ENCODE measurements at regions not wholly inside any gene's neighbourhood (a gene's known extent, or its start where the extent isn't known, plus 50 kb on each side); places are given as distances from the start of the nearest gene placed in this dataset.

GRCh38 chr6:16056263-16056870 is 72.5 kb upstream of the MYLIP start:
- ChIA-PET CTCF (no interaction called here), POLR2A (no interaction called here)
- TF ChIP-seq CTCF (IDR thresholded peaks at IDR 0.05; ENCODE audit: insufficient read depth, low read length, missing control alignments): no peak
- no peak for DNase-seq (ENCODE audit: low read depth, low spot score)
- H3K4me3 ChIP-seq (ENCODE audit: low read depth, low read length): no peak overlapping the region

GRCh38 chr6:16055852-16056251 is 73.0 kb upstream of the MYLIP start:
- no peak overlapping the region for H3K4me3 ChIP-seq (ENCODE audit: low read depth, low read length)
- TF ChIP-seq CTCF (IDR thresholded peaks at IDR 0.05; ENCODE audit: insufficient read depth, low read length, missing control alignments): no peak
- no peak for DNase-seq (ENCODE audit: low read depth, low spot score)
- CTCF ChIA-PET: no interaction called here
- POLR2A ChIA-PET: no interaction called here

GRCh38 chr6:16049168-16049567 is 79.7 kb upstream of the MYLIP start:
- ChIA-PET POLR2A (no interaction called here), CTCF (no interaction called here)
- DNase-seq (ENCODE audit: low read depth, low spot score): no peak
- TF ChIP-seq CTCF (IDR thresholded peaks at IDR 0.05; ENCODE audit: insufficient read depth, low read length, missing control alignments): no peak
- H3K4me3 ChIP-seq (ENCODE audit: low read depth, low read length): no peak overlapping the region

- ChIA-PET POLR2A (no interaction called here), CTCF (interaction anchor here (1.0 kb wide), 1 partner anchor 135 kb away, joined by 3 read pairs; no protein-coding TSS in a partner anchor)
- no peak for DNase-seq (ENCODE audit: low read depth, low spot score)
- no peak overlapping the region for H3K4me3 ChIP-seq (ENCODE audit: low read depth, low read length)
- no peak for TF ChIP-seq CTCF (IDR thresholded peaks at IDR 0.05; ENCODE audit: insufficient read depth, low read length, missing control alignments)
These were observed 80.7 kb upstream of the MYLIP start for GRCh38 chr6:16048221-16048620.

GRCh38 chr6:16047435-16047990 is 81.4 kb upstream of the MYLIP start:
- CTCF ChIA-PET: no interaction called here

GRCh38 chr6:16045238-16045637 is 83.6 kb upstream of the MYLIP start:
- DNase-seq (ENCODE audit: low read depth, low spot score): no peak
- POLR2A ChIA-PET: no interaction called here
- H3K4me3 ChIP-seq (ENCODE audit: low read depth, low read length): no peak overlapping the region
- CTCF ChIA-PET: no interaction called here
- TF ChIP-seq CTCF (IDR thresholded peaks at IDR 0.05; ENCODE audit: insufficient read depth, low read length, missing control alignments): no peak

More at GRCh38 chr6:16047435-16047990, 81.4 kb upstream of the MYLIP start:
- H3K4me3 ChIP-seq (ENCODE audit: low read depth, low read length): no peak overlapping the region
- POLR2A ChIA-PET: no interaction called here
- DNase-seq (ENCODE audit: low read depth, low spot score): no peak
- no peak for TF ChIP-seq CTCF (IDR thresholded peaks at IDR 0.05; ENCODE audit: insufficient read depth, low read length, missing control alignments)

Data from AG04449 (cell line).